Heart right ventricle (tissue), 16 donors: ENCODE measurements at regions not wholly inside any gene's neighbourhood (a gene's known extent, or its start where the extent isn't known, plus 50 kb on each side); places are given as distances from the start of the nearest gene placed in this dataset.

Source experiments
- ATAC-seq, 8 donors: fragments of 200-7000 bp; cut with Tn5 transposase; one replicate each; pipeline ENCODE4 v1.9.1; 2020; ENCODE audit warnings: mild to moderate bottlenecking in 8 of 8, moderate library complexity in 8 of 8, moderate number of reproducible peaks in 1 of 8
- DNase-seq, 2 donors: peaks; one replicate each; pipeline ENCODE4 v3.0.0-alpha.2; 2020
- H3K27ac ChIP-seq, 10 donors: fragments of 200-600 bp; sonication (generic) in 2 of 10; one replicate each; pipeline versions ENCODE4 v1.5.0 to v1.8.0; 2020 to 2022; ENCODE audit warnings: mild to moderate bottlenecking in 3 of 10
- H3K27me3 ChIP-seq, 7 donors: fragments of 200-600 bp; one replicate each; pipeline ENCODE4 v1.8.0; 2021 to 2022; ENCODE audit warnings: mild to moderate bottlenecking in 2 of 7
- H3K36me3 ChIP-seq, 9 donors: fragments of 200-600 bp; sonication (generic) in 1 of 9; one replicate each; pipeline versions ENCODE4 v1.5.0 to v1.8.0; 2020 to 2022; ENCODE audit warnings: mild to moderate bottlenecking in 2 of 9
- H3K4me1 ChIP-seq, 9 donors: fragments of 200-600 bp; sonication (generic) in 1 of 9; one replicate each; pipeline versions ENCODE4 v1.5.0 to v1.8.0; 2020 to 2022; ENCODE audit warnings: mild to moderate bottlenecking in 4 of 9
- H3K4me3 ChIP-seq, 10 donors: fragments of 200-600 bp; sonication (generic) in 2 of 10; one replicate each; pipeline versions ENCODE4 v1.5.0 to v1.8.0; 2020 to 2022; ENCODE audit warnings: mild to moderate bottlenecking in 7 of 10, moderate library complexity in 2 of 10
- H3K9me3 ChIP-seq, 11 donors: fragments of 200-600 bp in 10 of 11; sonication (generic) in 2 of 11; one replicate each; pipeline versions ENCODE4 v1.5.0 to v1.8.0; 2013 to 2022; ENCODE audit warnings: mild to moderate bottlenecking in 2 of 11, control low read depth in 1 of 11, moderate library complexity in 1 of 11
- WGBS, 2 donors: extraction: QIAGEN DNeasy Blood & Tissue Kit; methylation state at CpG; one replicate each; pipeline ENCODE4 v1.1.7; 2013; ENCODE audit warnings: inconsistent platforms in 1 of 2; 5-methylcytosine and 5-hydroxymethylcytosine counted together
- intact Hi-C, 10 donors: fragments of 100-400 bp; cut with DNase I; formaldehyde crosslinking; loops; one replicate each; pipeline versions ENCODE4 v1.11.1 to v1.14.2; 2022
- TF ChIP-seq, protein P1 (sequence below), 9 donors: fragments of 200-600 bp; sonication (generic) in 2 of 9; IDR thresholded peaks; one replicate each; pipeline versions ENCODE4 v1.5.0 to v1.8.0; 2021 to 2022; ENCODE audit warnings: antibody characterized with exemption in 9 of 9, mild to moderate bottlenecking in 5 of 9, moderate library complexity in 1 of 9
- donor health status: Arrhythmogenic right ventricular cardiomyopathy.
- donor health status: ischemic (EF 13 %, LVEDD 7.1; RV severe dilation, severe dysfunction).
- donor health status: healthy with polysubstance abuse.
- donor health status: DM: no; HTN: yes; CAD: no.
- donor health status: DM: no; HTN: no; CAD: no.
- donor health status: ischemic (EF 25% LVEDD 6.9; RV normal size, moderate dysfunction).
- donor health status: ischemic (EF 25% LVEDD 5.7; RV mildly dilated, moderate dysfunction).
- donor health status: healthy.
- donor health status: DM: yes; HTN: yes; CAD: no.
- donor health status: Ischemic cardiomyopathy.
- donor health status: ischemic (EF 35%, LVEDD 5.7; RV mildly dilated, moderate dysfunction).
- donor health status: nonischemic (EF 11% LVEDD 7.7; RV severe dilation, severe dysfunction).
- donor health status: DM: yes; HTN: yes; CAD: no.
- donor health status: PGD.
- donor health status: ischemic (EF 29% LVEDD 5.4; RV normal size, mild dysfunction).
- donor health status: nonischemic (EF 23%, LVEDD 6.1; RV moderate dilation, normal function).

DNA sequence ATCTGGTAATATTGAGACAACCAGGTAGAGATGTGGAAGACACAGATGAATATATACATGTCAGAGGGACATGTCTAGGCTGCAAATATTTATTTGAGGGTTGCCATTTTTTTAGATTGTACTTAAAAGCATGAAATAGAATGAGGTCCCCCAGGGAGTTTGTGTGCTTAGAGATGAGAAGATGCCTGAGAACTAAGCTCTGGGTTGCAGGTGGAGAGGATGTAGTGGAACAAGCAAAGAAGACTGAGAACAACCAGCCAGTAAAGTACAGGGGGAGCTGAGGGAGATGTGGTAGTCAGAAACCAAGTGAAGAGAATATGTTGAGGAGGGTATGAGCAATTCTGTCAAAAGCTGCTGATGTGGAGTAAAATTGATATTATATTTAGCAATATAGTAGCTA is 95.6 kb upstream of the UNC5C start:
- H3K4me1 ChIP-seq = no peaks in the 10 kb centered on the region
- ATAC-seq = no peak
- TF ChIP-seq, protein P1, sequence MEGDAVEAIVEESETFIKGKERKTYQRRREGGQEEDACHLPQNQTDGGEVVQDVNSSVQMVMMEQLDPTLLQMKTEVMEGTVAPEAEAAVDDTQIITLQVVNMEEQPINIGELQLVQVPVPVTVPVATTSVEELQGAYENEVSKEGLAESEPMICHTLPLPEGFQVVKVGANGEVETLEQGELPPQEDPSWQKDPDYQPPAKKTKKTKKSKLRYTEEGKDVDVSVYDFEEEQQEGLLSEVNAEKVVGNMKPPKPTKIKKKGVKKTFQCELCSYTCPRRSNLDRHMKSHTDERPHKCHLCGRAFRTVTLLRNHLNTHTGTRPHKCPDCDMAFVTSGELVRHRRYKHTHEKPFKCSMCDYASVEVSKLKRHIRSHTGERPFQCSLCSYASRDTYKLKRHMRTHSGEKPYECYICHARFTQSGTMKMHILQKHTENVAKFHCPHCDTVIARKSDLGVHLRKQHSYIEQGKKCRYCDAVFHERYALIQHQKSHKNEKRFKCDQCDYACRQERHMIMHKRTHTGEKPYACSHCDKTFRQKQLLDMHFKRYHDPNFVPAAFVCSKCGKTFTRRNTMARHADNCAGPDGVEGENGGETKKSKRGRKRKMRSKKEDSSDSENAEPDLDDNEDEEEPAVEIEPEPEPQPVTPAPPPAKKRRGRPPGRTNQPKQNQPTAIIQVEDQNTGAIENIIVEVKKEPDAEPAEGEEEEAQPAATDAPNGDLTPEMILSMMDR (IDR thresholded peaks at IDR 0.05) = no peak
- no peaks in the 10 kb centered on the region for H3K27me3 ChIP-seq
- no peak for DNase-seq
- H3K36me3 ChIP-seq = no peaks in the 10 kb centered on the region
- H3K9me3 ChIP-seq = no peaks in the 10 kb centered on the region
- intact Hi-C loops = no loop called here
- H3K4me3 ChIP-seq = no peak overlapping the region
- H3K27ac ChIP-seq = no peak overlapping the region

DNA sequence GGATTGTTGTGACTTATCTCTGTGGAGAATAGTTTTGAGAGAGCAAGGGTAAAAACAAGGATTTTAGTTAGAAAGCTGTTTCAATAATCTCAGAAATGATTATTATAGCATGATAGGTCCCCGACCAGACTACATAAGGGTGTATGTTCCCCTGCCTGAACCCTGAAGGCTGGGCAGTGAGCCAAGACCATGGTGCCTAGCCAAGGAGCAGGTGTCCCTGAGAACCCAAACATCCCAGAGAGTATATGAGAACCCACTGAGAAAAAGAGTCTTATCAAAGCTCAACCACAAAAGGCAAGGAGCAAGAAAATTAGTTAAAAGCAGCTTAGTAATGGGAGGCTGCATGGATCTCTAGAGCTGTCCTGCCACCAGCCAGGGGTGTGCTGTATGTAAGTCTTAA is 94.9 kb upstream of the UNC5C start:
- intact Hi-C loops = no loop called here
- ATAC-seq = no peak
- TF ChIP-seq, protein P1 (IDR thresholded peaks at IDR 0.05) = no peak
- Histone ChIP-seq H3K4me1 (no peaks in the 10 kb centered on the region), H3K27ac (no peak overlapping the region), H3K27me3 (no peaks in the 10 kb centered on the region), H3K4me3 (no peak overlapping the region), H3K36me3 (no peaks in the 10 kb centered on the region), H3K9me3 (no peaks in the 10 kb centered on the region)
- 44% methylated on average over 1 of the region's 1 CpG for WGBS, 2 donors
- no peak for DNase-seq

DNA sequence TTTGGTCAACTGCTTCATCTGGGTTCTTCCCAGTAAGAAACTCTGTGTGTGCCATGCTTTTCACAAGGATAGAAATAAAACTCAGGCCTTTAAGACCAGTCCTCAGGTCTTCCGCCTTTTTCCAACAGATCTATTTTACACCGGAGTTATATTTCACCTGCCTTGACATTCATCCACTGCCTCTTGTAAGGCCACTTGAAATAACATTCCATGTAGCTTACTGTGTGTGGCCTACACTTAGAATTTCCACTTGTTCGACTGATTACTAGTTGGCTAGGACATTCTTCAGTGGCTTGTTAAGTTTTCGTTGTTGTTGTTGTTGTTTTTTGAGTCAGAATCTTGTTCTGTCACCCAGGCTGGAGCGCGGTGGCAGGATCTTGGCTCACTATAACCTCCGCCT is 92.8 kb upstream of the UNC5C start:
- no peaks in the 10 kb centered on the region for H3K27me3 ChIP-seq
- H3K27ac ChIP-seq = no peak overlapping the region
- WGBS, 2 donors = 74 to 83% methylated on average over 7 of the region's 7 CpGs
- intact Hi-C loops = no loop called here
- no peaks in the 10 kb centered on the region for H3K9me3 ChIP-seq
- TF ChIP-seq, protein P1 (IDR thresholded peaks at IDR 0.05) = no peak
- DNase-seq = no peak
- ATAC-seq = no peak
- H3K4me1 ChIP-seq = no peaks in the 10 kb centered on the region
- H3K4me3 ChIP-seq = no peak overlapping the region
- H3K36me3 ChIP-seq = no peaks in the 10 kb centered on the region

DNA sequence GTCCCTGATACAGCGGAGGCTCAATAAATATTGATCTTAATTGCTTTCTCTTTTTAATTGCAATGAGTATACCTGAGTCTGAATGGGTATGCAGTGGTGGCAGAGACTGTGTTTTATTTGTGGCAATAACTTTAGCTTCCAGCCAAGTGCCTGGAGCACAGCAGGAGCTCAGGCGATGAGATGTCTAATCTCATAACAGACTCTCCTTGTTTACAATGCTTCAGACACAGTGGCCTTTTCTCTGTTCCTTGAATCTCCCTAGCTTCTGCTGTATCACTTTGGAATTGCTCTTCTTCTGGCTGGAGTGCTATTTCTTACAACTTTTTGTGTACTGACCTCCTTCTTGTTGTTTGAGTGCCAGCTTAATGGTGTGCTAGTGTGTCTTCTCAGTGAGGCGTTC is 91.5 kb upstream of the UNC5C start:
- DNase-seq = no peak
- no peak overlapping the region for H3K27ac ChIP-seq
- H3K9me3 ChIP-seq = no peaks in the 10 kb centered on the region
- H3K4me3 ChIP-seq = no peak overlapping the region
- H3K36me3 ChIP-seq = no peaks in the 10 kb centered on the region
- H3K27me3 ChIP-seq = no peaks in the 10 kb centered on the region
- 81 to 84% methylated on average over 3 of the region's 3 CpGs for WGBS, 2 donors
- no peaks in the 10 kb centered on the region for H3K4me1 ChIP-seq
- intact Hi-C loops = no loop called here
- TF ChIP-seq, protein P1 (IDR thresholded peaks at IDR 0.05) = no peak
- ATAC-seq = no peak
